GM19239 (cell line): ENCODE measurements at regions not wholly inside any gene's neighbourhood (a gene's known extent, or its start where the extent isn't known, plus 50 kb on each side); places are given as distances from the start of the nearest gene placed in this dataset.

Experiments
- DNase-seq: peaks from one replicate; pipeline ENCODE4 v3.0.0; 2011; ENCODE audit warnings: low spot score; ENCODE audit not compliant: insufficient read length
- FAIRE-seq: peaks from 2 replicates; lab custom pipeline; 2011; peaks lifted over from hg19 to GRCh38; lab: Jason Lieb, UNC

DNA sequence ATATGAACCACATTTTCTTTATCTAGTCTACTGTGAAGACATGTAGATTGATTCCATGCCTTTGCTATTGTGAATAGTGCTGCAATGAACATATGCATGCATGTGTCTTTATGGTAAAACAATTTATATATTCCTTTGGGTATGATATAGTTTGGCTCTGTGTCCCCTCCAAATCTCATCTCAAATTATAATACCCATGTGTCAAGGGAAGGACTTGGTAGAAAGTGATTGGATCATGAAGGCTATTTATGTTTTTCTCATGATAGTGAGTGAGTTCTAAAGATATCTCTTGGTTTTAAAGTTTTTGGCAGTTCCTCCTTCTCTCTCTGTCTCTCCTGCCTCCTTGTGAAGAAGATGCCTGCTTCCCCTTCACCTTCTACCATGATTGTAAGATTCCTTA, 248.7 kb downstream of the GPR37 start:
- DNase-seq (no peak), FAIRE-seq (no peak)

DNA sequence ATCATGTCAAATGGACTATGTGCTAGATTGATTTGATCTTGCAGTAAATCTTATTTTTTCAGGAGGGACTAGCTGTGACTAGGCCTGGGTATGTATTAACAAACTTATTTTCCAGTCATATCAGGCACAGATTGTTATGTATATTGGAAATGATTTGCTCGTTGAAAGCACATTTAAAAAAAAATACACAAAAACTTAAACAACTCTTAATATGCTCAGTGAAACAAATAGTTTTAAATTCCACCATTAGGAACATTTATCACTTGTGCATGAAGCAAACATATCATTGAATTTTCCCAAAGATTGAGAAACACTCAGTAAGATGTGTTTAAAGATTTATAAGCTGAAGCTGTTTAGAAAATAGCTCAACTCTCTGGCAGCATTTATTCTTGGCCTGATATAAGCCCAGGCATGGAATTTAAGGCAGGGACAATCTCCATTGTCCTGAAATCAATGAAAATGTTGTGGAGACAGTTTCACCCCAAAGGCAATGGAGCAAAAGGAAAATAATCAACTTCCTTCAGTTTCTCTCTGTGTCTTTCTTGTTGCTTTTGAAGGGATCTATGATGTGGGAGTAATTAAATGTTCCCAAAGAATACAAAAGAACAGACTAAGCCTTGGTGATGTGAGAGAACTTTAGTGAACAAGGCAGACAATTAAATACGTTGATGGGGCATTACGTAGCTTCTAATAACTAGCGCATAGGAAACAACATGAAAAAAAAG, 250.3 kb downstream of the GPR37 start:
- DNase-seq: no peak
- FAIRE-seq: no peak

DNA sequence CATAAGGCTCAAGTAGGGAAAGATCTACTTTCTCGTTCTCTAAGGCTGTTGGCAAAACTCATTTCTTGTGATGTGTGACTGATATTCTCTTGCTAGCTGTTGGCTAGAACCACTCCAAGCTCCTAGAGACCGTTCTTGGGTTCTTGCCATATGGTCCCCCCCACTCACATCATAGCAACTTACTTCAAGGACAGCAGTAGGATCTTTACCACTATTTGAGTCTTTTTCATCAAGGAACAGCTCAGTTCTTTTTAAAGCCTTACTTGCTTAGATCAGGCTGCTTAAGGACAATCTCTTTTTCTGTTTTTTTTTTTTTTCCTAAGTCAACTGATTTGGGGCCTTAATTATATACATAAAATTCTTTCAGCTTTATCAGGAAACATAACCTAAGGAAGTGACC, 251.1 kb downstream of the GPR37 start:
- no peak for DNase-seq
- FAIRE-seq: no peak

DNA sequence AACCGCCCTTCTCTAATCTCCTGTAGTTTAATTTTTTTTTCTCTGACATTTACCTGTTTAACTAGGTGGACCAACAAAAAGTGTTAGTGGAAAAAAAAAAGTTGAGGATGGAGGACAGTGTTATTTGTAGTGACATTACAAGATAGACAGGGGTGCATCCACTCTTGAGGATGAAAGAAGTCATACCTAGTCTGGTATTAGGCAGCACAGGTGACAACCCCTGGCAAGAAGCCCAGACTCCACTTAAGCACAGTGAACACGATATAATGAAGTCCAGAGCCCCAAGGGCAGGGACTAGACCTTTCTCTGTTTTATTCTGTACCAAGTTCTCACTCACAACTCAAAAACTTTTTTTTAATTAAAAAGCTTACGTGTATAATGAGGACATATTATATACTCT, 268.4 kb downstream of the GPR37 start:
- no peak for FAIRE-seq
- DNase-seq: no peak

DNA sequence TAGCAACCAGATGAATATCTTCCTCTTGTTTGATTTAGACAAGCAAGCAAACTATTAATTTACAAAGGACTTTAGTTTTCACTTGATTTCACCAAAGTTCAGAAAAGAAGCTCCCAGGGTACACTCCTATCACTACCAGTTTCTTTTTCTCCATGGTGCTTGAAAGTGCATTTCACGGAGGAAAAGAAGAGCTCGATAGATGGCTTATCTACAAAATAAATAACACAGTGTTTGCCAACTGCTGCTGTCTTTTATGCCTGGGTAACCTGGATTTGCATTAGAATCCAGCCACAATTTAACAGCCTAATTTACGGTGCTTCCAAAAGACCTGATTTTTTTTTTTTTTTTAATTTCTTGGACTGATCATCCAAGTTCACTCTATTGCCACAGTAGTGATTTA, 275.7 kb downstream of the GPR37 start:
- no peak for FAIRE-seq
- DNase-seq: no peak

DNA sequence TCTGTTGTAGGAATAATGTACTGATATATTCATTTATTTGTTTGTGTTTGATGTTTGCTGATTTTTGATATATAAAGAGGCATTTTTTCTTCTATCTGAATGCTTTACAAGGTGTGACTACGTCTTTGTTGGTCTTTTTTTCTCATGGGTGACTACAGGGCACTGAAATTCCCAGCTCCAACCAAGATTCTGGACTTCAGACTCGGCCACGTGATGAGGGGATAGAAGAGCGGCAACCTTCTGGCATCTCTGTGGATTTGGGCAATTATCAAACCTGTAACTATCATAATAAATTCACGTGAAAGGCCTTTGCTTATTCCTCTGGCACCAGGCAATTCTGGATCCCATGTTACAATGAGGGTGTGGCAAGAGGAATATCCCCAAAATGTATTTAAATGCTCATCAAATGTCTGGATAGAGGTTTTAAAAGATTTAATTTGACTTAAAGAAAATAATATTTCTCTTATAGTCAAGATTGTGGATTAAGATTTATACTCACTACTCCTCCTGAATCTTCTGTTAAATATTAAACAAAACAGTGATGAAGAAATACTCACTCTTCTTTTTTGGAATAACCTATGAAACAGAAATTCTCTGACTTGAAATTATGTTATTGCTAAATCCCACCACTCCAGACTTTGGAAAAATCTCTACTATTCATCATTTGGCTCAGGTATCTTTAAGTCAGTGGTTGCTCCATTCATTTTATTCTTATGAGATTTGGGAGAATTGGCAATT, 276.3 kb downstream of the GPR37 start:
- DNase-seq: no peak
- no peak for FAIRE-seq

DNA sequence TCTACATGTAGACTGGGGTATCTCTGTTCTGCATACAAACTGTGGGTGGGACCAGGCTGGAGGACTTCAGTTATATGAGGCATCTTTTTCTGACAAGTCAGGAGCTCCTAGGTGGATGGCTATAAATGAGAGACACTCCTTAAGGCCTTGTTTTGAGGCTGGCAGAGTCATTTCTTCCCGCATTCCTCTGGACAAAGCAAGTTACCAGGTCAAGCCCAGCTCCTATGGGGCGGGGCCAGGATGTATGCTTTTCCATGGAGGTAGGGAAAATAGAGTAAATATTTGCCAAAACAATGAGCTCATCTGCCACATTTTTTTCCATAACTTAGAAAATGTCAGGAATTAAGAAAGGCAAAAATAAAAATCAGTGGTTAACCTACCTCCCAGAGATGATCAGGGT, 283.4 kb downstream of the GPR37 start:
- no peak for FAIRE-seq
- DNase-seq: no peak

DNA sequence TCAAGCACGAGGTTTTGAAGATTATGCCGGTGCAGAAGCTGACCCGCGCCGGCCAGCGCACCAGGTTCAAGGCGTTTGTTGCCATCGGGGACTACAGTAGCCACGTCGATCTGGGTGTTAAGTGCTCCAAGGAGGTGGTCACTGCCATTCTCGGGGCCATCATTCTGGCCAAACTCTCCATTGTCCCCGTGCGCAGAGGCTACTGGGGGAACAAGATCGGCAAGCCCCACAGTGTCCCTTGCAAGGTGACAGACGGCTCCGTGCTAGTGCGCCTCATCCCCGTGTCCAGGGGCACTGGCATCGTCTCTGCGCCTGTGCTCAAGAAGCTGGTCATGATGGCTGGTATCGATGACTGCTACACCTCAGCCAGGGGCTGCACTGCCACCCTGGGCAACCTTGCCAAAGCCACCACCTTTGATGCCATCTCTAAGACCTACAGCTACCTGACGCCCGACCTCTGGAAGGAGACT, 284.7 kb downstream of the GPR37 start:
- DNase-seq (no peak), FAIRE-seq (no peak)

DNA sequence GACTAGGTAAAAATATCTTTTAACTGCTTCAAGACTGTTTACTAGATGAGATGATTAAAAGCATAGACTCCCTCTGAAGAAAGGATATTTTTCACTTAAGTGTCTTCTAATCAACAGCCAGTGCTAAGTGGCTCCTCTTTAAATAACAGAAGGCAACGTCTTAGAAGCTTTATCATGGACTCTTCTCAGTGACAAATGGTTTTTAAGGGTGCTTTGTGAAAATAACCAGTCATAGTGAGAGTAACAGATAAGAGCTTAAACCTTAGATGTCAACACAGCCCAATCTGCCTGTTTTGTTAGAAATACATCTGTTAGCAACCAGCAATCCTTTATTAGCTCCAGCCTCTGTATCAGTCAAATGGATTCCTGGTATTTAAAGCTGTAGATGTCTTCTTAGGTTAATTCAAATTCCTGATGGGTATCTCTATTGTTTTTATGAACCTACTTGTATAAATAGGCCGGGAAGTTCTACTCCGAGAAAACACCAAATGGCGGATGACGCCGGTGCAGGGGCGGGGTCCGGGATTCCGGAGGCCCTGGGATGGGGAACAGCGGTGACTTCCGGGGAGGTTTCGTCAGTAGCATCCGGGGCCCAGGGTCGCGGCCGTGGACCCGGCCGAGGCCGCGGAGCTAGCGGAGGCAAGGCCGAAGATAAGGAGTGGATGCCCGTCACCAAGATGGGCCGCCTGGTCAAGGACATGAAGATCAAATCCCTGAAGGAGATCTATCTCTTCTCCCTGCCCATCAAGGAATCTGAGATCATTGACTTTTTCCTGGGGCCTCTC, 285.4 kb downstream of the GPR37 start:
- no peak for FAIRE-seq
- DNase-seq: no peak

DNA sequence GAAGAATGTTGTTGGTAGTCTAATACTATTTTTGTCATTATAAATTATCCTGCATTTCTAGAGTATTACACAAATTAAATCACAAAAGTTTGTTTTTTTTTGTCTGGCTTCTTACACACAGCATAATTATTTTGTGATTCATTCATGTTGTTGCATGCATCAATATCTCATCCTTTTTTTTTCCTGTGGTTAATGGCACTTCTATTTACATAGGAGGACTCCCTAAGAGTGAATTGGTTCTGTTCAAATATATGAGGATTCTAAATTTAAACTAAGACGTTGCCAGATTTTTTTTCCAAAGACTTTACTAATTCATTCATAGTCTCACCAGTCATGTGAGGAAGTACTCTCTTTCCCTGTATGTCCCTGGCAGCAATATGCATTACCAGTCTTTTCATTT, 303.3 kb downstream of the GPR37 start:
- DNase-seq: no peak

DNA sequence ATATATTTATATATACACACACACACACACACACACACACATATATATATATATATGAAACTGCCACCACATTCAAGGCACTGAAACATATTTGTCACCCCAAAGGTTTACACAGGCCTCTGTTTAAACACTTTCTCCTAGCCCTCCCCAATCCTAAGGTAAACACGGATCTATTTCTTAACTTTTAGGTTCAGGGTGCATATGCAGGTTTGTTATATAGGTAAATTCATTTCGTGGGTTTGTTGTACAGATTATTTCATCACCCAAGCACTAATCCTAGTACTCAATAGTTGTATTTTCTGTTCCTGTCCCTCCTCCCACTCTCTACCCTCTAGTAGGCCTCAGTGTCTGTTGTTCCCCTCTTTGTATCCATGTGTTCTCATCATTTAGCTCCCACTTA, 305.0 kb downstream of the GPR37 start:
- DNase-seq (no peak), FAIRE-seq (no peak)

More for the DNA sequence above, 303.3 kb downstream of the GPR37 start:
- FAIRE-seq: no peak

DNA sequence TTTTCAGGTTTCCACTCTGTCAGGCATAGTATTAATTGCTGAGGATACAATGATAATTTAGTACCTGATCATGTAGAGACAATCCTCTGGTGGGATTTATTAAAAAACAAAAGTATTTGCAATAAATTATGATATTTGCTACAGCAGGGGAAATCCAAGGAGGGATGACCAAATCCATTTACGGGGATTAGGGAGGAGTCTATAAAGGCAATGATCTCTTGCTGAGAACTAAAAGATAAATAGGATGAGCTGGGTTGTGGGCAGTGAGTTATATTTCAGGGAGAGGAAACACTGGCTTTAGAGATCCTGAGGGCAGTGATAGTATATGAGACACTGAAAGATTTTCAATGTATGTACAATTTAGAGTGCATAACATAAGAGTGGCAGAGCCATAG, 305.5 kb downstream of the GPR37 start:
- no peak for FAIRE-seq
- DNase-seq: no peak

DNA sequence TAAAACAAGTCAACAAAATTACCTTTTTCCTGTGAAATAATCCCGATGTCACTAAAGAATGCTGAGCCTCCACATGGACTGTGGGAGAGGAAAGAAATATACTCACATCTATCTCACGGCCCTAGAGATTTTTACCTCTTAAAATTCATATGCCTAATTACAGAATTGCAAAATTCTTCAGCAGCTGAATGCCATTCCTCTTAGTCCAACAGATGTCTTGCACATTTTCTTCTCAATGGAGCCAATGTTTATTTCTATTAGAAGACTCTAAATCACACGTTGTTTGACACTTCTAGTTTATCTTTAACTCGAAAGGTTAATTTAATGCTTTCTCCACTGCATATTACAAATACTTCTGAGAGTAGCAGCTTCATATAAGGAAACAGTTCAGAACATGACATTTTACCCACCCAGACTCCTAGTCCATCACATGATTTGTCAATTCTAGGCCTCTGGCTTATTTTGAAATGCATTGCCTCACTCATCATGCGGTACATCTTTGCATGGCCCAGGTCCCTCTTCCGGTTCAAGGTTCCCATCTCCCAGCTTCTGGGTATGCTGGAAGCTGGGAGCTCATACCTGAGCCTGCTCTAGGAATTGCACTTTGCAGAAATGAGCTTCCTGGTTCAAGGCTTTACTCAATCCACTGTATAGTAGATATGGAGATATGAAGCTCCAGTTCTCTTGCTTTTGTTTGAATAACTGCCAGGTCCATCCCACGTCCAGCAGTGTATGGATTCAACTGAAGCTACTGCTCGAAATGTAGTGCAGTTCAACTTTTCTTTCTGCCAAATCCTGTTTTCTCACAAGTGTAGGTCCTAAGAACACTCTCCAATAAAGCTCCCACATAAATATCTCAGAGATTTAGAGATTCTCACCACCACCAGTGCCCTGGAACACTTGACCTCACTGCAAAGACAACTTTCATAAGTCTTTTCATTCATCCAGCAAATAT, 306.2 kb downstream of the GPR37 start:
- FAIRE-seq (no peak), DNase-seq (no peak)

DNA sequence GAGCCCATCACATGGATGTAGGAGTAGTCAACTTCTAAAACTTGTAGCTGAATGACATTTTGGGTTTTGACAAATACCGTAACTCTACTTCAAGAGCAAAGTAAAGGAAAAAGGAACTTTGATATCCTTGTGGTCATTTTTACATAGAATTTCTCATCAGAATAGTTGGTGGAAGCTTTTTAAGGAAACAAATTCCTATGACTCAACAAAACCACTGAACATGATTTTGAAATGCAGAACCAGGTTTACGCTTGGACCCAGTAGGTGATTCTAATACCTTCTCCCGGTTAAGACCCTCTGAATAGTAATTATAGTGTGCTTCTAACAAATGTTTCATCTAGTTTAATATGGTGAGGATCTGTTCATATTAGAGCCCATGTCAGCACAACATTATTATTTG, 307.8 kb downstream of the GPR37 start:
- DNase-seq: no peak
- no peak for FAIRE-seq

DNA sequence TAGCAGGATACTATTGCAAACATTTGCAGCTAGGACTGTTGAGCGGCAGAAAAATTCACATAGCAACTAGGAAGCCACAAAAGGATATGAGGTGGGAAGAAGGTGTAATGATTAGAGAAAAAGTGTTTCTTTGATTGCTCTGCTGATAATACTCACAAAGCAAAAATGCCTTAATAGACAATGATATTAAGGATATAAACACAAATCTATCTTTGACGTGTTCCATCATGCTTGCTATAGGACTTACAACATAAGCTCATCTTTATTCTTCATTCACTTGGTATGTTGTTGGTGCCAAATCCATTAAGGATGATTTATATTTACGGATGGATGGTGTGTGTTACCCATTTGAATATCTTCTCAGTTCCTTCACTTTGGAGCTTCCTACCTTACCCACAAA, 309.3 kb downstream of the GPR37 start:
- FAIRE-seq (no peak), DNase-seq (no peak)

DNA sequence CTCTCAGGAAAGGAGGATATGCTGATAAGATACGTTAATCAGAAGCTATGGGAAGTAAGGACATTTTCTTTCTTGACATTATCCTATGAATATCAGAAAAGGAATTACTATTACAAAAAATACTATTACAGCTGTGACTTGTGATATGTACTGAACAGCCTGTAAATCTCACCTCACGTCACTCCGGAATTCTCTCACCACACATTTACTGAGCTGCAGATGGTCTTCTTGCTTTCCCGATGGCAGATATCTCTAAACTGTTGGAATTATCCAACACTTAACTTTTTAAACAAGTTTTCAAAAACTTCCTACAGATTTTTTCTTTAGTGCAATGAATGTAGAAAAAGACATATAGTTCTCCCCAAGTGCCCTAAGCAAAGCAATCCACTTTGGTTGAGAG, 313.4 kb downstream of the GPR37 start:
- FAIRE-seq: no peak
- no peak for DNase-seq

DNA sequence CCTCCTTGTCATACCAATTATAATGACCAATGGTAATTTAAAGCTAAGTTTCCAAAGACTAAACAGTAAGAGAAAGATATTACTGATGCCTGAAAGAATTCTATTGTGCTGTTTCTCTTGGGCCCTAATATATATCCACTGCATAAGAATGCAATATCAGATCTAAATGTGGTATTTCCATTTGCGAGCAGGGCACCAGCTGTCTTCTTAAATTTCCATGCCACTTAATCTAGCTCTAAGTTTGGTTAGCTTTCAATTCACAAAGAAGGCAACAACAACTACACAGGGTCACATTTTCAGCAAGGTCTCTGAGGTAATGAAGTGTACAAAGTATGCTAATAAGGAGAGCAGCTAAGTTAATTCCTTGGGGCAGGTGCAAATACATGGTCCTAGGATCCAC, 315.7 kb downstream of the GPR37 start:
- FAIRE-seq: no peak
- DNase-seq: no peak

DNA sequence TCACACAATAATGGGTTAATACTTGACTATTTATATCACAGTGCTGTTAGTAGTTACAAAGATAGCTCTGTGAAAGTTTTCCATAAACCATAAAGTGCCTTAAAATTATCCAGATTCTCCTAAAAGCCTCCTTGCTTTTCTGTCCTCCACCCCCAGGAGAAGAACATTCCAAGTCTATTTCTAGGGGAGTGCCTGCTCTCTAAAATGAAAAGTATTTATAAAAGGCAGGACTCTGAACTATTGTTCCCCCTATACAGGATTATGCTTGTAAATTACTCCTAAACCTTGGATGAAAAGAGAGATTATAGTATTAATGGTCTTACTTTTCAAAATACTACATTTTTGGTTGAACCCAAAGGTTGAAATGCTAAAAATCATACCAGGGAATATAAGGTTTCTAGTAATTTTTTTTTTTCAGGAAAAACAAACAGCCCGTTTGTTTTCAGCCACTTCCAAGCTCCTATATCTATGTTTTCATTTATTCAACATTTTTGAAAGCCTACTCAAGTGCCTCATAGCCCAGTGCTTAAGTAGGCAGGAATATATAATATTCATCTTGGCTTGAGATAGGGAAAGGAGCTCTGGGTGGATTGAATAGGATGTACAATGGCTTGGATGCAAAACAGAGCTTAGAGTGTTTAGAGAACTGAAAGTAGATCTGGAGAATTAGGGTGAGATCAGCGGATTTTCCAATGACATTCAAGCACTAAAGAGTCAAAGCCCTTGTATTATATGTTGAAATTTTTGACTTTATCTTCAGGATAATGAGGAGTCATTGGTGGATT, 320.7 kb downstream of the GPR37 start:
- FAIRE-seq: no peak
- DNase-seq: no peak

DNA sequence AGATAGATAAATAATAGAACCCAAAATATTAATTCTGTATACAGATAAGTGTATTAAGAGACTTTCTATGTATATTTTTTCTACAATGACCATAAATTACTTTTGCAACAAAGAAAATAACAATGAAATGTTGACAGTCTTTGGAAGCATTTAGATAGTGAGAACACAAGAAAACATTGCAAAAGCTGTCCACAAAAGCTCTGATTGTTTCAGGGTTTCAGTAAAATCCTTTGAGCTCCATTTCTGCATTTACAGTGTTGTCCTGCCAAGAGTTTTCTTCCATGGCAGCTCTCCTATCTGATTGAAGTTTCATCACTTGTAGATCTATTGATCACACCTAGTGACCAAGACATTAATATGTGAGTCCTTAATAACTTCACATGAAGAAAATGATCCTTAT, 321.8 kb downstream of the GPR37 start:
- FAIRE-seq (no peak), DNase-seq (no peak)
